Fibroblast of the conjunctiva (primary cell): ENCODE measurements at regions not wholly inside any gene's neighbourhood (a gene's known extent, or its start where the extent isn't known, plus 50 kb on each side); places are given as distances from the start of the nearest gene placed in this dataset.

Experiments used
- DNase-seq: peaks from one replicate; pipeline ENCODE4 v3.0.0-alpha.2; 2010; ENCODE audit warnings: low read depth

DNA sequence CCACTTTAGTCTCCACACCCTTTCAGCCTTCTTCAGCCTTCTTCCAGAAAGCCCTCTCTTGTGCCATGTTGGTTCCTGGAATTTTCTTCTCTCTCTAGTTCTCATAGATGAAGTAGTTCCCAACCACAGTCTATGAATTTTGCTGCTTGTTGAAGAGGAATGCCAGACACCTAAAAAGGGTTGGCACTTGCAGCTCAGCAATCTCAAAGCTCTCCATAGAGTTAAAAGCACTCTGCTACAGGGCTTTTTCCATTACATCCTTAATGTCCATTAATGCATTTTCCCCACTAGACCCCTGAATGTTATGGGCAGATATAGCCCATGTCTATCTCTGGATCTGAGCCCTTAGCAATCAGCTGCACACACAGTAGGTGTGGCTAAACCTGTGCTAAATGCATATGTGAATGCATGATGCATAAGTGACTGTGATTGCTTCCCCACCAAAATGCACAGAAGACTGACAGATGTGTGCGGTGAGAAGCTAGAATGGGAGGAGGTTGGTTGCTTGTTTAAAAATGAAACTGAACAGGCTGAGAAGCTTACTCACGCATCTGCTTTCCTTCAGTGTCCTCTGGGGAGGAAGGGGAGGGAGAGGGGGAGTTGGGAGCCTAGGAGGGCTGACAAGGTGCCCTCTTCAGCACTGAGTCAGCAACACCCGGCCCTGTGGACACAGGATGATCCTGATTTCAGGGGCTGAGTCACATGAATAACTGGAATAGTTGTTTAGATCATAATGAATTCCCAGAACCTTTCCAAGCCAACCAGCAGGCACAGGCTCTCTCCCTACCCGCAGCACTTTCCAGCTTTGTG, 146.1 kb upstream of the FGGY start:
- DNase-seq = peak; percentile 95

DNA sequence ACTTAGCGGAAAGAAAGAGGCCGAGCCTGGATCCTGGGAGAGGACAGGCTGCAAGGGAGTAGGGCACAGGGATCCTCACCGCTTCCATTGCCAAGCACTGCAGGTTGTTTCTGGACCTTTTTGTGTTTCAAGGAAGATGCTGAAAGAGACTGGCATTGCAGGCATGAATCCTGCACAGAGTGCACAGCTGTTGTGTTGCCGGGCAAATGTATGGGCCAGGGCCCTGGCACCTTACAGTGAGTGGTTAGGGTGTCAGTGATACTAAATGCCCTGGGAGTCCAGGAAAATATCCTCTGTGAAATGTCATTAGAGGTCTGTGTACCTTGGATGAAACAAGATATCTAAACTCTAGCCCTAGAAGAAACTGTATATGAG, 145.5 kb upstream of the FGGY start:
- DNase-seq = no peak

DNA sequence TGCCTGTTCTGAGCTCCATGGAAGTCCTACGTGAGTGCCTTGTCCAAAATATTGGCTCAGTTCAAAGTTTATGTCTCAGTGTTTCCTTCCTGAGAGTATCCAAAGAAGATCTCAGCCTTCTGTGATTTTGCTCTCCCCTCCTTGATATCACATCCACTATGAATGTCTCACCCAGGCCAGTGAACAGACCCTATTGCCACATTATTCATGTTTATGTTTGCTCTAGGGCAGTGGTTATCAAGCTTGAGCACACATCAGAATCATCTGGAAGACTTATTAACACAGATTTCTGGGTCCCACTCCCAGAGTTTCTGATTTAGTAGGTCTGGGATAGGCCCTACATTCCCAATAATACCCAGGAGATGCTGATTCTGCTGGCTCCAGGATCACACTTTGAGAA, 145.0 kb upstream of the FGGY start:
- DNase-seq = no peak

DNA sequence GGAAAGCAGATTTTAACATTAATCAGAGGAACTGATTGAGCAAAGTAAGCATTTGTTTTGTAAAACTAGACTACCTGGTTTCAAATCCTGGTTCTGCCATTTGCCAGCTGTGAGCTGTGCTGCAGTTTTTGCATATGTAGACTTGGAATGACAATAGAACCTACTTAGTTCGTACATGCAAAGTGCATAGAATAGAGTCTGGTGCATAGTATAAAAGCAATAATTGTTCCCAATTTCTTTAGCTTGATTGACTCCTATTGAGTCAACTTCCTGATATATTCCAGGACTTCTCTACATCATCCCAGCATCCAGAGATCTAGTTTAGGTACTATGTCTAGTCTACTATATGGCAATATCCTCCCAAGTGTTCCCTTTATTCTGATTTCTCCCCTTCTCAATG, 144.4 kb upstream of the FGGY start:
- DNase-seq = no peak

DNA sequence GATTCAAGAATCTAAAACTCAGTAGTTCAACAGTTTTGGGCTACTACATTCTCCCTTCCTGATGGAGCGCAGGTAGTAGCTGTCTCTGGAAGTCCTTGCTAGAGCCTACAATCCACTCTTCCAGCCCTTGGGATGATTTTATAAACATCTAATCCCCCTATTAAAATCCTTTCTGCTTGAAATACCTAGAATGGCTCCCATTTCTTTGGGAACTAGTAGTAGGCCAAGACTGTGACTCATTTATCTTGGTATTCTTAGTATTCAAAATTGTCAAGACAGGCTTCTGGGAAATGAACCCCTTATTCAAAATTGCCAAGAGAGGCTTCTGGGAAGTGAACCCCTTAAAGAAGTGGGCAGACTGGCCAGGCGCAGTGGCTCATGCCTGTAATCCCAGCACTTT, 142.5 kb upstream of the FGGY start:
- no peak for DNase-seq

DNA sequence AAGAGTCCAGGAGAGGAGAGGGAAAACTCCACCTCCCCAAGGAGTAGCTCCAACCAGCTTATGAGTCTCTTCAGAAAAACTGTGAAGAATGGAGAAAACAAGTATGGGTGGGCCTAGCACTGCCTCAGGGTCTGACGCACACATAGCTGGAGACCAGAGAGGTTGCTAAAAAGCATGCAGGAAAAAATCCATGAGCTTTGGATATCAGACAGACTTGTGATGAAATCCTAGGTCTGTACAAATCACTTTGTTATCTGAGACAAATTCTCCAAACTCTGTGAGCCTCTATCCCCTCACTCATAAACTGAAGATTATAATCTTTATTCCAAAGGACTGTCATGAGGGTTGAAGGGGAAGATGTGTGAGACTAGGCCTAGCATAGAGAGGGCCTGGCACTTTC, 141.5 kb upstream of the FGGY start:
- DNase-seq = no peak

DNA sequence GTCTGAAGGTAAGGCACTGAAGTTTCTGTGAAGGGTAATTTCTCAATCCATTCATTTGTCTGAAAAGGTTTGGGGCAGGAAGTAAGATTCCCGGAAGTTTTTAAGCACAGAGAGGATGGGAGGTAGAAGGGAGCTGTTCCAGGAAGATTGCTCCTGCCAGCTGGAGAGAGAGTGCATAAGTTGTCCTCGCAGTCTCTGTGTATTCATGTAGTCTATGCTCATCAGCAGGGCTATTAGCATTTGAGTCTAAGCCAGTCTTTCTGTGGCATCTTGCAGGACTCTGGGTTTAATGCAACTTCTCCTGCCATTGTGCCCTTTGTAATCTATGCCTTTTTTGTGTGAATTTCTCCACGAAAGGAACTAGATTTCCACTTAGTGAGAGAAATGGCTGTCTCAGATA, 140.8 kb upstream of the FGGY start:
- no peak for DNase-seq

DNA sequence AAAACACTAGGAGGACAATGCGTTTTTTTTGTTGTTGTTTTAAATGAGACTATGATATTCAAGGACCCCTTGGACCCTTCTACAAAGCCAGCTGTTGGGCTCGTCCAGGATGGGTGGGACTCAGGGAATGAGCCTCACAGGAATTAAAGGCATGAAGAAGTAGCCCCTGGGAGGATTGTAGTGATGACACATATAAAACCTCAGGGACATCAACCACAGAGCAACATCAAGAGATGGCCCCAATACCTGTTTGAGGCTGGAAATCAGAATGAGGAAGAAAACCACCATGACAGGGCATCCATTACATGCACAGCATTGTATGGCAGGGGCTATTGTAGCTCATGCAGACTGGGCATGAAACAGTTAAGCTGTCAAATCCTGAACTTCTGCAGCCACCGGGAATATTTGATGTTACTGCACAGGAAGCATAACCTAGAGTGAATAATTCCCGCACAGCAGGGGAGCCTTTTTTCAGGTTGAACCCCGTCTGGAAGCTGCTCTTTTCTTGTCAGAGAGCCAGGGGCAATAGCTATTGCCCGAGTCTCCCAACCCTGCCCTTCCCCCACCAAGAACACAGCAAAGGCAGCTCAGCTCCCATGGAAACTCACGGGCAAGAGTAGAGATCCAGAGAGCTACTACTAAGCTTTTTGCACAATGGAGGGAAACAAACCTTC, 140.2 kb upstream of the FGGY start:
- no peak for DNase-seq

DNA sequence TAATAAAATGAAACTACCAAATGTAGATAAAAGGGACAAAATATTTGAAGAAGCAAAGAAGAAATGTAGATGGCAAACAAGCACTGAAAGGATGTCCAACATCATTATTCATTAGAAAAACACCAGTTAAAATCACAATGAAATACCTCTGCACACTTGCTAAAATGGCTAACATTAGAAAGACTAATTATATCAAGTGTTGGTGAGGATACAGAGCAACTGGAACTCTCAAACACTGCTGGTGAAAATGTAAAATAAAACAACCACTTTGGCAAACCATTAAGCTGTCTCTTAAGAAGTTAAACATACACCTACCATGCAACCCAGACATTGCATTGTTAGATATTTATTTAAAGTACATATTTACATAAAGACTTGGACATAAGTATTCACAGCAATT, 138.6 kb upstream of the FGGY start:
- DNase-seq = no peak

DNA sequence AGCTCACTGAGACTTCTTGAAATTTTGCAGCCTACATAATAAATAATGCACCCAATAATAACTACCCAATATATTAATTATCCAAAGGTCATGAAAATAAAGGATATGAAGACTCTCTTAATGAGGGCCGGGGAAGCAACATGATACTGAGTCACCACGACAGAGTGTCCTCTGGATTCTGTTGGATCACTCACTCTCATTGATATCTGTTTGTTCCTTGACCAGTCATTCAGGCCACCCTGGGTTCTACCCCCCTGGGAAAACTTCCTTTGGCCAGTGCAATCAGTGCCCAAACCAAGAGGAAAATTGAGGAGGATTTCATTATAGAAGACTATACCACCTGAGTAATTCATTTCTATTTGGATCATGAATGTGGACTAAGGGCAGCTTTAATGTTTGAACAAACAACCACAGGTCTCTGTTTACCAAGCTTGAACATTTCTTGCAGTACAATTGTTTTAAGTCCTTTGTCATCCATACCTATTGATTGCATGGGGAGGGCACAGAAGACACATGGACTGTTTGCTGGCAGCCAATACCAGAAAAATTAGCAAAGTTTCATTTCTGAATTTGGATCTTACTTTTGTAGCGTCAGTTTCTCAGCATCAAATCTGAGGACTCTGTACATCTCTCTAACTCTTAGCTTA, 137.2 kb upstream of the FGGY start:
- DNase-seq = no peak

DNA sequence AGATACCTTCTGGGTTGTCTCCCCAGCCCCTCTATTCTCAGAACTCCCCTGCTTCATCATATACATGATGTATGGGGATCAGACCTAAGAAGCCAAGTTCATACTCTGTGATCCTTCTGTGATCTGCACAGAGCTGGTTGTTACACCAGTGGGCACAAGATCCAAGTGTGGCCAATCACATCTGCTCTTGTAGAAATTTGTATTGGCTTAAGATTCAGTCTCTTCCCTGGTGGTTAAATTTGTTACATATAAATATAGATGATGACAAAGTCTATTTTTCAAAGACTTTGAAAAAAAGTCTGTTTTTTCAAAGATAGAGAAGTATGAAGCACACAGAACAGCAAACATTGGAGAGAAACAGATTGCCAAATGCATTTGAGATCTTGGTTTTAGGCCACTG, 135.8 kb upstream of the FGGY start:
- DNase-seq = no peak

DNA sequence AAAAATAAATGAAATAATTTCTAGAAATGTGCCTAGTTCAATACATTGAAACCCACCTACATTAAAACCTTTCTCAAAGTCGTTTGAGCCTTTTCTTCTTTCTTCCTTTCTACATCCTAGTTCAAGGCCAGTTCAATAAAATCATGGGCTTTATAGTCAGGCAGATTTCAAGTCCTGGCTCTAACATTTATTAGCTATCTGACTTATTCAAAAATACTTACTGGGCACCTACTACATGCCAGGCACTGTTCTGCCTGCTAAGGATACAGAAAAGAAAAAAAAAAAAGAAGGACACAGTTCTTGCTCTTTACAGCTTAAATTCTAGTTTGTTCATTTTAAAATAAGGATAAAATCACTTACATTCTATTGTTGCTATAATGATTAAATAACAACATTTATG, 134.2 kb upstream of the FGGY start:
- DNase-seq = no peak

DNA sequence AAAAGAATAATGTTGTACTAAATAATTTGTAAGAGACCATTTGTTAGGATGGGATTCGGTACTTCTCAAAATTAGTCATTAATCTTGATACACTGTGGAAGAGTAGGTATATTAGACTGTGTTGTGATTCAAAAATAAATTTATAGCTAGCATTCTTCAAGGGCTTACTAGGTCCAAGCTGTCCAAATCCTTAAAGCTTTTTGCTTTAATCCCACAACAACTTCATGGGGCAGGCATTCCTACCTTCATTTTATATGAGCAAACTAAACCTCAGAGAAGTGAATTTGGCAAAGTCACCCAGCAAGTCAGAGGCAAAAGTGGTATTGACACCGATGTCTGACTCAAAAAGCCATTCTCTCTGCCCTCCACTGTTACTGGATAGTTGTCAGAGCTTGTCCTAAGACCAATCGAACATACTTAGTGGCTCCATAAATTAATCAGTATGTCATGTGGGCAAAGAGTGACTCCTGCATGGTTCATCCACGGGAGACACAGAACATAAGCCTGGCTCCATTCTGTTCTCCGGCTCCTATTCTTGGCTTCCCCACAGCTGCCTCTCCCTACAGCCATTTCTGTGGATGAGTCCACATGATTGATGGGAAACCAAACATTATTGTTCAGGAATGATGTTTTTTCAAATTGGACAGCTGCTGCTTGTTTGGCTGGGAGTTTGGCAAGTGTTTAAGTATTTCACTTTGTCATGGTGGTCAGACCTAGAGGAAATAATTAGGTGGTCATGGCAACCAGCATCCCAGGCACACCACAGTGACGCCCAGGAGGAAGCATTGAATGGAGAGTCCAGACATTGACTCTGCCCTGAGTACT, 133.4 kb upstream of the FGGY start:
- DNase-seq = peak; percentile 71

DNA sequence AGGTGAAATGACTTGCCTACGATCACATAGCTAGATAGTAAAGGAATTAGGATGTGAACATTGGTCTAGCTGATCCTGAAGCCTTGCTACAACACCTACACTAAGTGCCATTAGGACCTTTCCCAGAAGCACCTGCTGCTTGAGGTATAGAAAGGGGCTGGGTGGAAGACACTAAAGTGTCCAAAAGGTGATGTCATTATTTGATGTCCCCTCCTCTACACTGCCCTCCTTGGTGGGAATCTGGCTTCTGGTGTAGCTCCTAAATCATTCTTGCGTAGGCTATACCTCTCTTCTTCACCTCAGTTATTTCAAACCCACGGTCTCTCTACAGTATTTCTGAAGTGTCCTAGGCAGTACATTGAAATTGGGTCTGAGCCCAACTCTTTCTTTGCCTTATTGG, 132.5 kb upstream of the FGGY start:
- DNase-seq = no peak

DNA sequence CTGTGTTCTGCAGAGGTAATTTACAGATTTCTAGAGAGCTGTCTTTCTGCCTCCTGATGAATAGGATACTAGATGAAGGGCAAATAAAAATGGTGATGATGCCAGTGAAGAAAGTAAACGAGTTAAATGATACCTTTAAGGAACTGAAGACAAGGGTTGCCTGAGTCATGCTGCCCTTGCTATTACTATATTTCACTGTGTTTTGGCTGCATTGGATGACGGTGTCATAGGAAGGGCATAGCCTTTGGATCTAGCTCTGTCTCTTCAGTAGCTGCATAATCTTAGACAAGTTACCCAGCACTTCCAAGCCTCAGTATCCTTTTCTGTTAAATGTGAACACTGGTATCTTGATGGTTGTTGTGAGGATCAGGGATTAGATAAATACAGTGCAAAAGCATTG, 131.5 kb upstream of the FGGY start:
- DNase-seq = no peak

DNA sequence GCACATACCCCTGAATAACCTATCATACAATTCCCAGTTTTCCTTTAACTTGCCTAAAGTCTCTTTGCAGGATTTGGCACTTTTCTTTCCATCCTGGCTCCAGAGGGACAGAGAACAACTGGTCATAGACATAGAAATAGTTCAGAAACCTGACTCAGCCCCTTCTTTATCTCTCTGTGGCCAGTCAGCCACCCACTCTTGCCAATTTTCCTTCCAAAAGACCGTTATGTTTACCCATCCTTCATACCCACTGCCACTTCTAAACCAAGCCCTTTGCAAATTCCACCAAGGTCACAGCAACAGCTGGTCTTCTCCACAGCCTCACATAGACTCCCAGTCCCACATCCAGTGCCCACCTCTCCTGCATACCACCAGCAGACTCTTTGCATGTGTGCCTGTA, 127.2 kb upstream of the FGGY start:
- DNase-seq = no peak

DNA sequence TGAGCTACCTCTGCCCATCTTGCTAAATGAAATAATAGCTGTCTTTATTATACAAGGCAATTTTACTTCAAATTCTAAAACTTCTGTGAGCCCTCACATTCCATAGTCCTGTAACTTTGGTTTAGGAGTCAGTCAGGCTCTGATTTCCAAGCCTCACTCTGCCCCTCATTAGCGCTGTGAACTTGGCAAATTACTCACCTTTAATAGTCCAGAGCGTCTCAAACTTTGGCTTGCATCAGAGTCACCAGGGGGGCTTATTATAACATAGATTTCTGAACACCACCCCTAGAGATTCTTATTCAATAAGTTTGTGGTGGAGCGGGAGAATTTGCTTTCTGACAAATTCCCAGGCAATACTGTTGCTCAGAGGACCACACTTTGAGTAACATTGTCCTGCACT, 126.2 kb upstream of the FGGY start:
- DNase-seq = no peak

DNA sequence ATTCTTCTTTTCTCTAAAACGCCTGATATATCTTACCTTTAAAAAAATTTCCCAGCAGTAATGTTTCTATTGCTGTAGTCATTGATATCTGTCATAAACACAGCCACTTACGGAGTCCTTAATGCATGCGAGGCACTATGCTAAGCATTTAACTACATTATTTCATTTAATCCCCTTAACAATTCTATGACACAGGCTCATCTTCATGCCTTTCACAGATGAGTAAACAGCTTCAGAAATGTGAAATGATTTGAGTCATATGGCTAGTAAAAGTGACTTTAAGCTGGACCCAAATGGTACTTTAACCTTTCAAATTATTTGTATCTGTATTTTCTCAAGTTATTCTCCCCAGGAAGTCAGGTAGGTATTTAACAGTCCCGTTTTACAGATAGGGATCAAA, 125.1 kb upstream of the FGGY start:
- DNase-seq = no peak

DNA sequence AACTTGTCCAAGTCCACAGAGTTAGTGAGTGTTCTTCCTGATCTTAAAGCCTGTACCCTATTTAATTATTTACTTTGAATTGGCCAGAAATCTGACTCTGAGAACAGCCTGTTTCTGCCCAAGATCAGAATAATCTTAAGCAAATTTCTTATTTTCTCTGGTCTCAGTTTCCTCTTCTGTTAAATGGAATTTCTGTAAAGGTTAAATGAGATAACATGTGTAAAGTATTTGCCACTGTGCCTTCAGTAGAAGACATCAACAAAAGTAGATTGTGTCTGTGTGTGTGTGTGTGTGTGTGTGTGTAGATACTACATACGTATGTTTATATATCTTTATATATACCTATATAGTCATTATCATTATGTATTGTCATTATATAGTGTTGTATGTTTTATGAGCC, 124.2 kb upstream of the FGGY start:
- no peak for DNase-seq

DNA sequence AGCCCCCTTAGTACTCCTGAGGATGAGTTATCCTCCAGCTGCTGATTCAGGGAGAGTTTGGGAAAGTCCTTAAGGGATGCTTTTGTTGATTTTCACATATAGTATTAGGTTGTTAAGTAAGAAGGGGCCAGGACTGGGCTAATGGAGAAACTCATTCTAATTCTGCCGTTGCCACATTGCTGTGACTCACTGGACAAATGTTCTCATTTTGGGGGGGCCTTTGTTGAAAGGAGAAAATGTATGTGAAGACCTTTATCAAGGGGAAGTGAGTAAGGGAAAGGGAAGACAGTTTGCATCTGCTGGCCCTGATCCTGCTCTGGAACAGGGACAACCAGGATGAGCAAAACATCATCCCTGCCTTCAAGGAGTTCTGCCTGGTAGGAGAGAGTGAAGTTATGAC, 123.2 kb upstream of the FGGY start:
- DNase-seq = no peak

DNA sequence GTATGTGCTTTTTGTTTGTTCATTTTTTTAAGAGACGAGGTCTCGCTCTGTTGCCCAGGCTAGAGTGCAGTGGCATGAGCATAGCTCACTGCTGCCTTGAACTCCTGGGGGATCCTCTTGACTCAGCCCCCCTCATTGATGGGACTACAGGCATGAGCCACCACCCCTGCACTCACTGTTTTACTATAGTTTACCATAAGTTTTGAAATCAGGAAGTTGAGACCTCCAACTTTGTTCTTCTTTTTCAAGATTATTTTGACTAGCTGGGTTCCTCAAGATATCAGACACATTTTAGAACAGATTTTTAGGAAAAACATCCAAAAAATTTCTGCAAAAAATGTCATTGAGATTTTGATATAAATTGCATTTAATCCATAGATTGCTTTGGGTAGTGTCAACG, 120.4 kb upstream of the FGGY start:
- DNase-seq = no peak

DNA sequence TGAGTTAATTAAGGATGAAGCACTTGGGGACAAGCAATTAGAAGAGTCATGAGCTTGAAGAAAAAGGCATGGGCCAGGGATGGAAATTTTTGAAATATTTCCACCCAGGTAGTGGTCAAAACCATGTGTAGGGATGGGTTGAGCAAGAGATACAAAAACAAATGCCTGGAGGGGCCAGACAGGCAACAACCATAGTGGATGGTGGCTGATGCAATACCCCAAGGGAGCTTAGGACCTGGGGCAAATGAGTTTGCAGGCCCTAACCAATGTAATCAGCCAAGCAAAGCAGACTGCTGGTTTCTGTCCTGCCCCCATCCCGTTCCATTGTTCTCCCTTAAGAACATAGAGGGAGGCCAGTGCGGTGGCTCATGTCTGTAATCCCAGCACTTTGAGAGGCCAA, 119.1 kb upstream of the FGGY start:
- no peak for DNase-seq
